ENCODE measurements at regions not wholly inside any gene's neighbourhood (a gene's known extent, or its start where the extent isn't known, plus 50 kb on each side); places are given as distances from the start of the nearest gene placed in this dataset.

DNA sequence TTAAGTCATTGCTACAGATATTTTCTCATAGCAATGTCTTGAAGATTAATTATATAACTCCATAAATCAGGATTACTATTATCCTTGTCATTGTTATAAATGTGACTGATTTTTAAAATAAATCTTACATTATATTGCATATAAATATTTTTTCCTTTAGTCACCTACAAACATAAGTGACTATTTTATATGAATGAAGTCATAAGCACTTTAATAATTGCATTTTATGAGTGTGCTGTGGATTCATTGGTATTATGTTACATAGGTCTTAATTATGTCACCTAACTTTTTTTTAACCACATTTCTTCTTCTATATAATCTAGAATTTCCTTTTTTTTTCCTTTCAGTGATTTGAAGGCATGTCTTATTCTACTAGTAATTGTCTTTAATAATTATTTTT, 1191.2 kb downstream of the NSUN3 start:
- intact Hi-C loops (cut with DNase I), result no loop called here
- no peaks in the 10 kb centered on the region for H3K4me1 ChIP-seq
- no peak for DNase-seq
- H3K36me3 ChIP-seq, result no peaks in the 10 kb centered on the region
- H3K27me3 ChIP-seq, result no peaks in the 10 kb centered on the region
- H3K9me3 ChIP-seq, result peaks cover 0 to 42% (median 0%) of the 10 kb centered on the region in 11 donors
- no peak overlapping the region for H3K4me3 ChIP-seq
- no peak for ATAC-seq
- TF ChIP-seq, protein P1, sequence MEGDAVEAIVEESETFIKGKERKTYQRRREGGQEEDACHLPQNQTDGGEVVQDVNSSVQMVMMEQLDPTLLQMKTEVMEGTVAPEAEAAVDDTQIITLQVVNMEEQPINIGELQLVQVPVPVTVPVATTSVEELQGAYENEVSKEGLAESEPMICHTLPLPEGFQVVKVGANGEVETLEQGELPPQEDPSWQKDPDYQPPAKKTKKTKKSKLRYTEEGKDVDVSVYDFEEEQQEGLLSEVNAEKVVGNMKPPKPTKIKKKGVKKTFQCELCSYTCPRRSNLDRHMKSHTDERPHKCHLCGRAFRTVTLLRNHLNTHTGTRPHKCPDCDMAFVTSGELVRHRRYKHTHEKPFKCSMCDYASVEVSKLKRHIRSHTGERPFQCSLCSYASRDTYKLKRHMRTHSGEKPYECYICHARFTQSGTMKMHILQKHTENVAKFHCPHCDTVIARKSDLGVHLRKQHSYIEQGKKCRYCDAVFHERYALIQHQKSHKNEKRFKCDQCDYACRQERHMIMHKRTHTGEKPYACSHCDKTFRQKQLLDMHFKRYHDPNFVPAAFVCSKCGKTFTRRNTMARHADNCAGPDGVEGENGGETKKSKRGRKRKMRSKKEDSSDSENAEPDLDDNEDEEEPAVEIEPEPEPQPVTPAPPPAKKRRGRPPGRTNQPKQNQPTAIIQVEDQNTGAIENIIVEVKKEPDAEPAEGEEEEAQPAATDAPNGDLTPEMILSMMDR (IDR thresholded peaks at IDR 0.05), result no peak
- no peak overlapping the region for H3K27ac ChIP-seq

DNA sequence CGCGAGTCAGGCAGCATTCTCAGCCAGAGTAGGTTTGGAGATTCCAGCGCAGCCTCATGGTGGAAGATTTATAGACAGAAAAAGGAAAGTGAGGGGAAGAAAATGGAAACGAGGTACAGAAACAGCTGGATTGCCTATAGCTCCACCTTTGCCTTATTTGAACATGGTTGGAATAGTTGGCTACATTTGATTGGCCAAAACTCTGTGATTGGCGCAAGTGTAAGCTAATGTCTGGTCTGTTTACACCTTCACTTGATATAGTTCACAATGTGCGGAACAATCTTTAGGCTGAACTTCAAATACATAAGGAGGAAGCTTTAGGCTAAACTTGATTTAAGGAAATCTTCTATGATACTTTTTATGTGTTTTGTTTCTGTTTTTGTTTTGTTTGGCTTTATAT, 1191.9 kb downstream of the NSUN3 start:
- DNase-seq, result no peak

DNA sequence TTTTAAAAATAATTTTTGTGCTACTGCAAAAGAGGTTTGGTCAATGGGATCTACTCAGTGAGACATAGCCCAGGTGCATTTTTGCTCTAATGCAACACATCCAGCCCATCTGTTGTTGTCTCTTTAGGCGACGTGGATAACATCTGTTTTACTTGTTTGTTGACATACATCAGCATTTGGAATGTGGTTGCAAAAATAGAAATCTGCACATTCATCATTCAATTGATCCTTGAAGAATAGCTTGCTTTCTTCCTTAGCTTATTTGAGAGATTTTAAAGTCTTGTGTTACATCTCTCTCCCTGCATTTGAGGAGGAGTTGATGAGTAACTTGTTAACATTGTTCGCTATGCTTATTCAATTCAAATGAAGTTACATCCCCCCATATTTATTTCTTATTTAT, 1202.3 kb downstream of the NSUN3 start:
- peaks cover 0 to 5% (median 0%) of the 10 kb centered on the region in 11 donors for H3K9me3 ChIP-seq
- H3K36me3 ChIP-seq, result no peaks in the 10 kb centered on the region
- intact Hi-C loops (cut with DNase I), result no loop called here
- no peaks in the 10 kb centered on the region for H3K27me3 ChIP-seq
- TF ChIP-seq, protein P1 (IDR thresholded peaks at IDR 0.05), result no peak
- ATAC-seq (no peak), DNase-seq (no peak)
- 64 to 72% methylated on average over 3 of the region's 3 CpGs for WGBS, 2 donors
- H3K27ac ChIP-seq, result no peak overlapping the region
- no peak overlapping the region for H3K4me3 ChIP-seq
- H3K4me1 ChIP-seq, result no peaks in the 10 kb centered on the region

More for the DNA sequence above, 1191.9 kb downstream of the NSUN3 start:
- Histone ChIP-seq H3K4me3 (no peak overlapping the region), H3K27ac (no peak overlapping the region), H3K4me1 (no peaks in the 10 kb centered on the region), H3K9me3 (peaks cover 0 to 48% (median 0%) of the 10 kb centered on the region in 11 donors), H3K27me3 (no peaks in the 10 kb centered on the region), H3K36me3 (no peaks in the 10 kb centered on the region)
- intact Hi-C loops (cut with DNase I), result no loop called here
- ATAC-seq, result no peak
- TF ChIP-seq, protein P1 (IDR thresholded peaks at IDR 0.05), result no peak
- WGBS, 2 donors, result 90% methylated on average over 6 of the region's 6 CpGs

DNA sequence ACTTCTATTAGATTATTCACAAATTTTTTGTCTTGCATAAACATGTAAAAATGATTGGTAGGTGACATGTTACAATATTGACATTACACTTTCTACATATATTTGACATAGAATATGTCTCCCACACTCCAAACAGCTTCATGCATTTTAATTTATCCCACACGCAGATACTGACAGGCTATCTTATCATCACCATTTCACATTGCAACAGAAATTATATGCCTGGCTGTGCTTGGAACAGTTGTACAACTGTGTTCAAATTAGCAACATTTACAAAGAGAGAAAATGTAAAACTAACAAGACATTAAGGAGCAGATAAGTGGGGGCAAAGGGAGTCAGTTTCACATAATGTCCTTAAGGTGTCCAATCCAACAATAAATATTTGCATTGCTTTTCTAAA, 1208.5 kb downstream of the NSUN3 start:
- Histone ChIP-seq H3K27ac (no peak overlapping the region), H3K4me3 (no peak overlapping the region), H3K27me3 (no peaks in the 10 kb centered on the region), H3K9me3 (no peaks in the 10 kb centered on the region), H3K4me1 (no peaks in the 10 kb centered on the region), H3K36me3 (no peaks in the 10 kb centered on the region)
- ATAC-seq (no peak), DNase-seq (no peak)
- intact Hi-C loops (cut with DNase I), result no loop called here
- 26 to 34% methylated on average over 1 of the region's 1 CpG for WGBS, 2 donors
- TF ChIP-seq, protein P1 (IDR thresholded peaks at IDR 0.05), result no peak

DNA sequence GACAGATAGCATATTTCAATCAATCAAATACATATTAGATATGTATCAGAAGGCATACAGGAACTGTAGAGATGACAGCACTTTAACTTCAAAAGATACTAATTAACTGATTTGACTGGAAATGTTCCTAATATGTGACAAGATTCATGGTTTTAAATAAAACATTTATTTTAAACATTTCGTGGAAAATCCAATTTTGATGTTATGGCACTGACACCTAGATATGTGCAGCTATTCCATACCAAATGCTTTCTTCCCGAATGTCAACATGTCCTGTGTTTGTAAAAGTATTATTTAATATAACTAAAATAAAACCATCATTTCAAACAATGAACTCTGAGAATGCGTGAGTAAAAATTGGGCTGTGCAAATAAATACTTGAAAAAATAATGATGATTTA, 1209.3 kb downstream of the NSUN3 start:
- Histone ChIP-seq H3K4me1 (no peaks in the 10 kb centered on the region), H3K4me3 (no peak overlapping the region), H3K9me3 (no peaks in the 10 kb centered on the region), H3K36me3 (no peaks in the 10 kb centered on the region), H3K27me3 (no peaks in the 10 kb centered on the region), H3K27ac (no peak overlapping the region)
- TF ChIP-seq, protein P1 (IDR thresholded peaks at IDR 0.05), result no peak
- intact Hi-C loops (cut with DNase I), result no loop called here
- ATAC-seq (no peak), DNase-seq (no peak)
- WGBS, 2 donors, result 78 to 82% methylated on average over 3 of the region's 3 CpGs

All from heart right ventricle (tissue), 16 donors.